Glomerular endothelial cell (primary cell): ENCODE measurements at regions not wholly inside any gene's neighbourhood (a gene's known extent, or its start where the extent isn't known, plus 50 kb on each side); places are given as distances from the start of the nearest gene placed in this dataset.

ENCODE experiments used
- DNase-seq: peaks from one replicate; pipeline ENCODE4 v3.0.0-alpha.2; 2011; ENCODE audit warnings: low read depth, low spot score; ENCODE audit errors: extremely low read depth

- no peak for DNase-seq
These were observed 688.6 kb upstream of the ADGRL4 start for GRCh38 chr1:79695138-79695537.

DNA sequence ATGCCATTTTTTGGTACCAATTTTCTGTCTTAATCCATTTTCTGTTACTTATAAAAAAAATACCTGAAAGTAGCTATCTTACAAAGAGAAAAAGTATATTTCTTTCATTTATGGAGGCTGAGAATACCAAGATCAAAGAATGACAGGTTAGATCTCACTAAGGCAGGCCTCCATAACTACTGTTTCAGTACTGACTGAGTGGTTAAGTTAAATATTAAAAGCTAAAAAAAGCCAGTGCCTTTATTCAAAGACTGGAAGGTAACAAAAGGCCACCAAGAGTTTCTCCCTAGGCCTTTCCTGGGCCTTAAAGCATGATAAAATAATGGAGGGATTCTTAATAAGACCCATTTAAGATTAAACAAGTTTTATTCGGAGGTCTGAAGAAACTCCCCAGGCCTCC is 687.7 kb upstream of the ADGRL4 start:
- DNase-seq, result no peak

- DNase-seq, result no peak
These were observed 687.0 kb upstream of the ADGRL4 start for GRCh38 chr1:79693441-79694114.

DNA sequence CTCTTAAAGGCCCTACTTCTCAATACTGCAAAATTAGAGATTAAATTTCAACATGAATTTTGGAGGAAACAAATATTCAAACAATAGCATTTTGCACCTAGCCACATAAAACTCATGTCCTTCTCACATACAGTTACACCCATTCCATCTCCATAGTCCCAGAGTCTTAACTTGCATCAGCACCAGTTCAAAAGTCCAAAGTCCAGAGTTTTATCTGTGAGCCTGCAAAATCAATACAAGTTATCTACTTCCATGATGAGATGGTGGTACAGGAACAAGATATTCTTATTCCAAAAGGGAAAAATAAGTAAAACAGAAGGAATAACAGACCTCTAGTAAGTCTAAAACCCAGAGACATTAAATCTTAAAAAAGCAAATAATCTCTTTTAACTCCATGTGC is 686.0 kb upstream of the ADGRL4 start:
- DNase-seq, result no peak

DNA sequence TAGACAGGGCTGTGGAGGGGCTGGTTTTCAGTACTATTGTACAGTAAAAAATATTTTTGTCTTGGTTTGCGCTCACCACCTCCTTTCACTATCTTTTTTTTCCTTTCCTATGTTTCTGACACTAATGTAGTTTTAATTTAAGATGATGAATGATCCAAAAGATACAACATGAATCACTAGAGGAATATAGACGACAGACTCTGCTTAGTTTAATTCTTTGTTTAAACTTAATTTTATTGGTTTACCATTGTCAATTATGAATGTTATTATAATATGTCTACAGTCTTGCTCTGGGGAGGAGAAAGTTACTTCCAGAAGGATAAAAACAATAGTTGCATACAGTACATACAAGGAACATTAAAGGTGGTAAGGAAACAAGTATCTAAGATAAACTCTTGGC is 682.4 kb upstream of the ADGRL4 start:
- no peak for DNase-seq

GRCh38 chr1:79683420-79683819 is 676.9 kb upstream of the ADGRL4 start:
- DNase-seq, result no peak

GRCh38 chr1:79682478-79682877 is 675.9 kb upstream of the ADGRL4 start:
- DNase-seq, result no peak

DNA sequence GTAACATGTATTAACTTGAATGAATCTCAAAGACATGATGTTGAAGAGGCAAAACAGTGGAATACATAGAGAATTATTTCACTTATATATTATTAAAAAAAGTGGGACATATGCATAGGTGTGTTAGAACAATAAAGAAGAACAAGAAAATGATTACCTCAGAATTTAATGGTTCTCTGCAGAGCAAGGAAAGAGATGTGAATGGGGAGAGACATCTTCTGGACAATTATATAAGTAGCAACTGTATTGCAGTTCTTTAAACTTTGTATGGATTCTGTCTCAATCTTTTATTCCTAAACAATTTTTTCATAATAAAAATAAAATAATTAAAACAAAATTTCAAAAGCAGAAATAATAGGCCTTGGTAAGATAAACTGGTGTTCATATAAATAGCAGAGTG is 674.9 kb upstream of the ADGRL4 start:
- no peak for DNase-seq

DNA sequence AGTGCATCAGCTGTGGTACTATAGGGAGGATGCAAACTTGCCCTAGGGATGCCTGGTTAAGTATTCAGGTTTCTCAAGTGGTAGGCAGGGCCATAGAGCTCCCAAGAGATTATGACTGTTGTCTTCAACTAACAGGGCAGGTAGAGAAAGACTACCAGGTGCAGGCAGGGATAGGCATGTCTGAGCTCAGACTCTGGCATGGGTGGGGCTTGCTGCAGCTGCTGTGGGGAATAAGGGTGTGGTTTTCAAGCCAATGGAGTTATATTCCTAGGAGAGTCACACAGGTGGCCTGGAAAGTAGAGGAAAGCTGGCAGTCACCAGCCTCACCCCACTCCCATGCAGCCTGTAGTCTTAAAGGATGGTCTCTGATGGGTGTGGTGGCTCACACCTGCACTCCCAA is 673.4 kb upstream of the ADGRL4 start:
- DNase-seq, result no peak

GRCh38 chr1:79667848-79668696 is 661.5 kb upstream of the ADGRL4 start:
- no peak for DNase-seq

- no peak for DNase-seq
These were observed 660.6 kb upstream of the ADGRL4 start for GRCh38 chr1:79667166-79667565.

DNA sequence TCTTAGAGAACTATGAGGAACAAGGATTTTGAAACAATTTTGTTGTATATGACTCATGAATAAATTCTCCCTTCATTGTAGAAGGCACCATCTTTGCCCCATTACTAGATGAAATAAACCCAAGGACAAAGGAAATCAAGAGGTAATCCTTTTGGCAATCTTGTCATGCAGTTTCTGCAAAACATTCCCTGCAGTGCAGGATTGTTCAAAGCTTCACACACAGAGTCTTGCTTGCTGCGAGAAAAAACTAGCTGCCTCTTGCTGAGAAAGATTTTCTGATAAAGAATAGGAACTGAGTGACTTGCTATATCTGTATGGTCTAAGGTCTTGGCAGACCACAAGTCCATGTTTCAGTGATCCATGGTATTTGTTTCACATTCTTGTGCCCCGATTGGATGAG is 657.4 kb upstream of the ADGRL4 start:
- no peak for DNase-seq

DNA sequence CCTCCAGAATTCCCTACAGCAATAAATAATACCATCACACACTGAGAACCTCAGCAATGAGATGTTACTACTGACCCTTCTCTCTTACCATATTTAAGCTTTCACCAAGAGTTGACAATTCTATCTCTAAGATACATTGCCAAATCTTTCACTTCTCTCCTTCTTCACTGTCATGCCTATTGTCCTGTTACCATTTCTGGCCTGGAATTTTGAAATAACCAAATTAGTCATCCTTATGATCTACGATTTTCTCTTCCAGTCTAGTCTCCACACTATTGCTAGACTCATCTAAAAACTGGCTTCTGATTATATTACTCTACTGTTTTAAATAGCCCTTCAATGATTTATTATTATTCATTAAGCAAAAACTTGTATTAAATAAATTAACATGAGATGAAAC is 656.1 kb upstream of the ADGRL4 start:
- DNase-seq, result no peak

GRCh38 chr1:79660129-79660528 is 653.6 kb upstream of the ADGRL4 start:
- DNase-seq, result no peak

DNA sequence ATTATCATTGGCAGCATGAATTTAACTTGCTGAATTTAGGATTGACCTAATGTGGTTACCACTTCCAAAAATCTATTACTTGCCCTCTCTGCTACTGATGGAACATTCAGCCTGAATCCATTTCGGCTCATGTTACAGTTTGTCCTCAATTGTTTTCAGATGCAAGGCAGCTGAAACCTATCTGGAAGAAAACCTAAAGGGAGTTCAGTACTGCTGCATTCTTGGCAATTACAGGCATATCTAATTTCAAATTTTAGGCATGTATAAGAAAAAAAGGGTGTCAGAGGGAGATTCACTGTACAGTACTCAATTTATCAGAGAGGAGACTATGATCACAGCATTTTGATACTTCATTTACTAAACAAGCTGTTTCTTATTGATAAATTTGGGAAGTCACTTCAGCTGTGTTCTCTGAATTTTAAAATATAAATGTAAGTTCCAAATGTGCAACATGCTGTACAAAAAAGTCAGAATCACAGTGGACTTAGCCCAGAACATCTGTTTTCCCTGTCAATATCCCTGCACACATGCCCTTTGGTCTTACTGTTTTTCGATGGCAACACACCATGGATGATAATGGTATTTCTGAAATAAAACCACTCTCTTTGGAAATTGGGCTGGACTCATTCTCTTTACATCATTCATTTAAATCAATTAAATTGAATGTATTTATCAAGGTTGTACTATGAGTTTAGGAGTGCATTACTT is 651.6 kb upstream of the ADGRL4 start:
- DNase-seq, result no peak

GRCh38 chr1:79655876-79656275 is 649.3 kb upstream of the ADGRL4 start:
- no peak for DNase-seq

DNA sequence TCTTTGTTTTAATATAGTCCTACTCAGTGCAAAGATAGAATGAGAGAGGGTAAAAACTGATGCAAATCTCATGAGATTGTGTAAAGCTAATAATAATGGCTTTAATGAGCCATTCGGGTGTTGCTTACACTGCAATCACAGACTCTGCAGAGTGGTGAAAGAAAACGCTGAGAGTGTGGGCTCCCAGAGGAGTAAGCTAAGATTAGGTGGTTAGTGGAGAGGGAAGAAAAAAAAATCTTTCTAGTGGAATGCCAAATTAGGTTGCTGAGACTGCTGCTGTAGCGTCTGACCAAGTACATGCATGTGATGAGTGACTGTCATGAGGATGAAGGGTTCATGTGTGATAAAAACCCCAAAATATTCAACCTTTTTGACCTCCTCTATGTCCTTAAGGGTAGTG is 645.9 kb upstream of the ADGRL4 start:
- no peak for DNase-seq

GRCh38 chr1:79648126-79648525 is 641.6 kb upstream of the ADGRL4 start:
- no peak for DNase-seq

- no peak for DNase-seq
These were observed 640.4 kb upstream of the ADGRL4 start for GRCh38 chr1:79646880-79647279.

DNA sequence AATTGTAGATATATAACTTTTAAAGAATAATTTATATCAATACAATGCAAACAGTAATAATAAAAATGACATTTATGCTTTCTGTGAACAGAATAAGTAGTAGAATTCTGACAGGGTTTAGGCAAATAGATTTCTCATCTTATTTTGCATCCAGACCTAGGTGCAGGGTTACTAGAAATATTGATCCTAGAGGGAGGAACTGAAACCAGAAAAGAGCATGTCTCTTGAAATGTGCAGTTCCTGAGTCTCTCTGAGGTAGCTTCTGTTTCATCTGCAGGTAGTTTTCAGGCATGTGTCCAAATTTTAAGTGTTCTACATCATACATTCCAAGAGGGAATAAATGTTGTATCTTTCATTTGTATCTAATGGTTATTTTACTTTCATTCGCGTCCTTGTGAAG is 631.9 kb upstream of the ADGRL4 start:
- DNase-seq, result no peak

DNA sequence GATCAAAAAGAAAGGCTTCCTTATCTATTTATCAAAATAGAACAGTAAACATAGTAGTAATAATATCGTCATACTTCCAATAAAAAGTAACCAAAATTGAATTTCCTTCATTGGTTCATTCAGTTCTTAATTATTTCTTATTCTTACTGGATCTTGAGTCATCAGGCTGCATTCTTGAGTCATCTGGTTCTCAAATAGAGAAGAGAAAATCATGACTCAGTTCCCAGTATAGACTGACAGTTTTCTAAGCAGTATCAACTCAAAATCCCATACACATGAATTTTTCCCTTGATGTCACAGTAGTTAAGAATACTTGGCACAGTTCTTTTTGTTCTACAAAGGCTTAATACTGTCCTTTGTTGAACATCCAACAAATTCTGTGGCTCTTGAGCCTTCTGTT is 626.9 kb upstream of the ADGRL4 start:
- DNase-seq, result no peak

DNA sequence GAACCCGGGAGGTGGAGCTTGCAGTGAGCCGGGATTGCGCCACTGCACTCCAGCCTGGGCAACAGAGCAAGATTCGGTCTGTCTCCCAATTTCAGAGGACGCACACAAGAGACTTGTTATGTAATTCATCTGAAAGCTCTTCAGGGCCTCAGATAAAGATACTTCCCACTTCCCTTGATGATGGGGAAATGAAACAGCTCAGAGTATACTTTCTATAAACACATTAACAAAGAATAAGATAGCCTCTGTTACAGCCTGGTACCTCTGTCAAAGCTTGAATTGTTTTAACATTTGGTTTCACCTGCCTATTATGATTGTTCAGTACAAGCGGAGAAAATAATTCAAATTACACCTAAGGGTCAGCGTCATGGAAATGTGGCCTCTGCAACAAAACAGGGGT is 622.9 kb upstream of the ADGRL4 start:
- DNase-seq, result no peak
